Neural cell (in vitro differentiated cells): ENCODE measurements at regions not wholly inside any gene's neighbourhood (a gene's known extent, or its start where the extent isn't known, plus 50 kb on each side); places are given as distances from the start of the nearest gene placed in this dataset.

Source experiments
- H2AFZ ChIP-seq: fragments of 200-600, 300-800 bp; sonication (generic), shearing (Covaris generic); 2 replicates; pipeline ENCODE4 v1.6.0; 2014; ENCODE audit warnings: low read depth, mild to moderate bottlenecking, antibody characterized with exemption, low read length, moderate library complexity
- H3F3A ChIP-seq: fragments of 200-600 bp; shearing (Covaris generic); 2 replicates; pipeline ENCODE4 v1.6.1; 2016; ENCODE audit warnings: mild to moderate bottlenecking, moderate library complexity, mixed read lengths, antibody characterized with exemption, low read length; ENCODE audit not compliant: insufficient read depth, poor library complexity, severe bottlenecking
- H3K27ac ChIP-seq: fragments of 200-600, 300-800 bp; sonication (generic), shearing (Covaris generic); 2 replicates; pipeline ENCODE4 v1.5.1; 2014; ENCODE audit warnings: mild to moderate bottlenecking, low read length, moderate library complexity
- H3K27me3 ChIP-seq: fragments of 300-800, 200-600 bp; sonication (generic), shearing (Covaris generic); 2 replicates; pipeline ENCODE4 v1.6.0; 2014; ENCODE audit warnings: mild to moderate bottlenecking, low read depth, low read length, moderate library complexity; ENCODE audit not compliant: insufficient read depth
- H3K36me3 ChIP-seq: fragments of 300-800, 200-600 bp; sonication (generic), shearing (Covaris generic); 2 replicates; pipeline ENCODE4 v1.5.1; 2014; ENCODE audit warnings: mild to moderate bottlenecking, antibody characterized with exemption, low read length, moderate library complexity; ENCODE audit not compliant: insufficient read depth
- H3K4me2 ChIP-seq: fragments of 300-800, 200-600 bp; sonication (generic), shearing (Covaris generic); 2 replicates; pipeline ENCODE4 v1.6.0; 2014; ENCODE audit warnings: mild to moderate bottlenecking, low read length
- H3K4me3 ChIP-seq: fragments of 300-800, 200-600 bp; sonication (generic), shearing (Covaris generic); 2 replicates; pipeline ENCODE4 v1.5.1; 2014; ENCODE audit warnings: mild to moderate bottlenecking, low read length, moderate library complexity
- H3K79me2 ChIP-seq: fragments of 200-600 bp; shearing (Covaris generic); replicated peaks from 2 replicates; pipeline ENCODE4 v1.6.0; 2014; ENCODE audit warnings: mild to moderate bottlenecking, low read length, moderate library complexity; ENCODE audit not compliant: insufficient read depth
- H3K9ac ChIP-seq: fragments of 300-800, 200-600 bp; sonication (generic), shearing (Covaris generic); 2 replicates; pipeline ENCODE4 v1.6.1; 2016; ENCODE audit warnings: mild to moderate bottlenecking, low read length, mixed read lengths
- H3K9me2 ChIP-seq: fragments of 200-600 bp; shearing (Covaris generic); 2 replicates; pipeline ENCODE4 v1.6.1; 2016; ENCODE audit warnings: mild to moderate bottlenecking, low read length, mixed read lengths; ENCODE audit not compliant: insufficient read depth
- H3K9me3 ChIP-seq: fragments of 200-600, 300-800 bp; sonication (generic), shearing (Covaris generic); 2 replicates; pipeline ENCODE4 v1.6.1; 2016; ENCODE audit warnings: mild to moderate bottlenecking, mixed run types, low read length, moderate library complexity, mixed read lengths
- H4K20me1 ChIP-seq: fragments of 200-600 bp; shearing (Covaris generic); 2 replicates; pipeline ENCODE4 v1.6.1; 2016; ENCODE audit warnings: mild to moderate bottlenecking, mixed run types; ENCODE audit not compliant: insufficient read depth
- CTCF ChIP-seq: fragments of 450-650 bp; IDR thresholded peaks from 2 replicates; pipeline ENCODE4 v1.5.1; 2014; ENCODE audit warnings: antibody characterized with exemption, mild to moderate bottlenecking, moderate library complexity; ENCODE audit not compliant: poor library complexity, severe bottlenecking
- EP300 ChIP-seq: fragments of 450-650 bp; conservative IDR thresholded peaks from 2 replicates; pipeline ENCODE4 v1.6.1; 2014; ENCODE audit warnings: antibody characterized with exemption, mild to moderate bottlenecking, moderate library complexity; ENCODE audit not compliant: poor library complexity, severe bottlenecking
- EZH2 ChIP-seq: fragments of 200-600, 300-800 bp; shearing (Covaris generic), sonication (generic); IDR thresholded peaks from 2 replicates; pipeline ENCODE4 v1.6.1; 2014; ENCODE audit warnings: antibody characterized with exemption, low read length, borderline replicate concordance, mild to moderate bottlenecking; ENCODE audit not compliant: insufficient read depth, poor library complexity, severe bottlenecking
- MXI1 ChIP-seq: fragments of 450-650 bp; conservative IDR thresholded peaks from 2 replicates; pipeline ENCODE4 v1.6.1; 2014; ENCODE audit warnings: antibody characterized with exemption, mild to moderate bottlenecking; ENCODE audit not compliant: poor library complexity, severe bottlenecking
- POLR2AphosphoS5 ChIP-seq: IDR thresholded peaks from 2 replicates; pipeline ENCODE4 v1.6.1; 2012
- RAD21 ChIP-seq: fragments of 450-650 bp; conservative IDR thresholded peaks from 2 replicates; pipeline ENCODE4 v1.6.1; 2014; ENCODE audit warnings: antibody characterized with exemption, mild to moderate bottlenecking, moderate library complexity
- REST ChIP-seq: IDR thresholded peaks from 2 replicates; pipeline ENCODE4 v1.6.1; 2012; ENCODE audit warnings: borderline replicate concordance
- SMC3 ChIP-seq: fragments of 450-650 bp; conservative IDR thresholded peaks from 2 replicates; pipeline ENCODE4 v1.6.1; 2014; ENCODE audit warnings: antibody characterized with exemption, mild to moderate bottlenecking, moderate library complexity; ENCODE audit not compliant: poor library complexity
- TAF1 ChIP-seq: IDR thresholded peaks from 2 replicates; pipeline ENCODE4 v1.6.1; 2012; ENCODE audit warnings: low read depth

- no peaks in the 10 kb centered on the region for H3K79me2 ChIP-seq
- no peak overlapping the region for H3K4me3 ChIP-seq
- H3F3A ChIP-seq = no peaks in the 10 kb centered on the region
- TF ChIP-seq REST = no peak
- no peak for TF ChIP-seq EP300
- TF ChIP-seq RAD21 = no peak
- TF ChIP-seq MXI1 = no peak
- TF ChIP-seq TAF1 = no peak
- TF ChIP-seq POLR2AphosphoS5 = no peak
- TF ChIP-seq CTCF = no peak
- TF ChIP-seq EZH2 = no peak
- no peak for TF ChIP-seq SMC3
- no peaks in the 10 kb centered on the region for H3K36me3 ChIP-seq
- no peak overlapping the region for H3K9ac ChIP-seq
- H2AFZ ChIP-seq = no peak overlapping the region
- H3K9me2 ChIP-seq = no peaks in the 10 kb centered on the region
- H3K4me2 ChIP-seq = no peak overlapping the region
- H3K27me3 ChIP-seq = no peaks in the 10 kb centered on the region
- no peak overlapping the region for H3K27ac ChIP-seq
- H4K20me1 ChIP-seq = no peaks in the 10 kb centered on the region
- H3K9me3 ChIP-seq = no peaks in the 10 kb centered on the region
Observed at GRCh38 chr6:138609801-138610430, 110.6 kb upstream of the NHSL1 start.

- no peak for TF ChIP-seq EP300
- Histone ChIP-seq H3K9me3 (no peaks in the 10 kb centered on the region), H3K36me3 (no peaks in the 10 kb centered on the region), H4K20me1 (no peaks in the 10 kb centered on the region), H3K27me3 (no peaks in the 10 kb centered on the region), H3K4me2 (no peak overlapping the region), H3F3A (no peaks in the 10 kb centered on the region), H3K79me2 (no peaks in the 10 kb centered on the region), H3K4me3 (no peak overlapping the region), H2AFZ (no peak overlapping the region), H3K27ac (no peak overlapping the region), H3K9ac (no peak overlapping the region), H3K9me2 (no peaks in the 10 kb centered on the region)
Observed at GRCh38 chr6:138610816-138611215, 111.5 kb upstream of the NHSL1 start.

GRCh38 chr6:138614151-138614550 is 114.9 kb upstream of the NHSL1 start:
- no peaks in the 10 kb centered on the region for H3F3A ChIP-seq
- no peaks in the 10 kb centered on the region for H4K20me1 ChIP-seq
- H3K9ac ChIP-seq = no peak overlapping the region
- no peak overlapping the region for H2AFZ ChIP-seq
- H3K36me3 ChIP-seq = no peaks in the 10 kb centered on the region
- H3K4me3 ChIP-seq = no peak overlapping the region
- H3K4me2 ChIP-seq = no peak overlapping the region
- H3K27me3 ChIP-seq = no peaks in the 10 kb centered on the region
- no peaks in the 10 kb centered on the region for H3K9me2 ChIP-seq
- TF ChIP-seq TAF1 (no peak), EP300 (no peak), CTCF (no peak), EZH2 (no peak), REST (no peak), SMC3 (no peak), RAD21 (no peak), POLR2AphosphoS5 (no peak), MXI1 (no peak)
- no peaks in the 10 kb centered on the region for H3K9me3 ChIP-seq
- no peaks in the 10 kb centered on the region for H3K79me2 ChIP-seq
- H3K27ac ChIP-seq = no peak overlapping the region
